Memory B cell (primary cell): ENCODE measurements at regions not wholly inside any gene's neighbourhood (a gene's known extent, or its start where the extent isn't known, plus 50 kb on each side); places are given as distances from the start of the nearest gene placed in this dataset.
"Not testable (repeated sequence)": the region's sequence is repeated elsewhere in the genome, so short reads cannot be mapped to it uniquely, and the experiment has no call there.

Experiments
- ATAC-seq: fragments of 150-1000 bp; cut with Tn5 transposase; 2 replicates; pipeline ENCODE4 v1.10.0; 2021; ENCODE audit warnings: low read depth, mild to moderate bottlenecking, moderate library complexity
- DNase-seq, 2 donors: peaks; one replicate each; pipeline ENCODE4 v3.0.0; 2022; ENCODE audit warnings: low spot score in 2 of 2
- H3K27ac Mint-ChIP-seq: one replicate; pipeline ENCODE4 v1.8.0; 2022; ENCODE audit warnings: mild to moderate bottlenecking, moderate library complexity, mixed read lengths
- H3K27me3 Mint-ChIP-seq: one replicate; pipeline ENCODE4 v1.8.0; 2022; ENCODE audit warnings: mixed read lengths
- H3K36me3 Mint-ChIP-seq: one replicate; pipeline ENCODE4 v1.8.0; 2022; ENCODE audit warnings: mild to moderate bottlenecking, mixed read lengths
- H3K4me1 Mint-ChIP-seq: one replicate; pipeline ENCODE4 v1.8.0; 2022; ENCODE audit warnings: mixed read lengths
- H3K4me3 Mint-ChIP-seq: one replicate; pipeline ENCODE4 v1.8.0; 2022; ENCODE audit warnings: mild to moderate bottlenecking, moderate library complexity, mixed read lengths
- H3K9me3 Mint-ChIP-seq: one replicate; pipeline ENCODE4 v1.8.0; 2022; ENCODE audit warnings: mixed read lengths

GRCh38 chr9:94175669-94176068 lies 83.4 kb upstream of the ZNF169 start:
- no peaks in the 10 kb centered on the region for H3K9me3 Mint-ChIP-seq
- DNase-seq, result no peak
- peak overlapping the region; percentile 73 for H3K27ac Mint-ChIP-seq
- H3K27me3 Mint-ChIP-seq, result no peaks in the 10 kb centered on the region
- H3K4me1 Mint-ChIP-seq, result peaks cover 50% of the 10 kb centered on the region
- peak; percentile 72 for ATAC-seq
- H3K36me3 Mint-ChIP-seq, result peaks cover 20% of the 10 kb centered on the region
- H3K4me3 Mint-ChIP-seq, result peak overlapping the region; percentile 63

- peak overlapping the region; percentile 58 for H3K27ac Mint-ChIP-seq
- H3K9me3 Mint-ChIP-seq, result no peaks in the 10 kb centered on the region
- no peak overlapping the region for H3K4me3 Mint-ChIP-seq
- H3K4me1 Mint-ChIP-seq, result peaks cover 50% of the 10 kb centered on the region
- H3K27me3 Mint-ChIP-seq, result no peaks in the 10 kb centered on the region
- DNase-seq (no peak), ATAC-seq (no peak)
- peaks cover 20% of the 10 kb centered on the region for H3K36me3 Mint-ChIP-seq
Observed at GRCh38 chr9:94176608-94177007, 82.5 kb upstream of the ZNF169 start.

DNA sequence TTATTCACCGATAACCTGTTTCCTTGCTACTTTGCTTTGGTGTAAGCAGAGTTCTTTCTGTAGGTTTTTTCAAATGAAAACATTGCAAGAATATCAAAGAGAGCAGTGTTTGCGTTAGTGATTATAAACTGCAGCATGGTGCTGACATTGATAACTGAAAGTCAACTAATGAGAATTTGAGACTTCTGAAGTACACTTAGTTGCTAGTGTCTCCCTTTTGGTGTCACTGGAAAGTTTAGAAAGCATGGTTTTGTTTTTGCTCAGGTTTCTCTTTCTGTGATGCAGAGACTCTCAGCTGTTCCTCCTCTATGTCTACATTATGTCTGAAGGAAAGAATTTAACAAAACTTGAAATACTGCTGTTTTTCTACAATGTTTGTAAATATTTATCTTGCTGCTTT lies 80.2 kb upstream of the ZNF169 start:
- Mint-ChIP-seq H3K36me3 (peaks cover 22% of the 10 kb centered on the region), H3K27ac (peak overlapping the region; percentile 84), H3K4me1 (peaks cover 46% of the 10 kb centered on the region), H3K27me3 (no peaks in the 10 kb centered on the region), H3K4me3 (no peak overlapping the region), H3K9me3 (no peaks in the 10 kb centered on the region)
- DNase-seq (no peak), ATAC-seq (no peak)

GRCh38 chr9:94181408-94182181 lies 77.5 kb upstream of the ZNF169 start:
- Mint-ChIP-seq H3K27me3 (no peaks in the 10 kb centered on the region), H3K36me3 (peaks cover 19% of the 10 kb centered on the region), H3K4me1 (peaks cover 36% of the 10 kb centered on the region), H3K9me3 (no peaks in the 10 kb centered on the region), H3K27ac (peak overlapping the region; percentile 67), H3K4me3 (no peak overlapping the region)
- DNase-seq (no peak), ATAC-seq (no peak)

DNA sequence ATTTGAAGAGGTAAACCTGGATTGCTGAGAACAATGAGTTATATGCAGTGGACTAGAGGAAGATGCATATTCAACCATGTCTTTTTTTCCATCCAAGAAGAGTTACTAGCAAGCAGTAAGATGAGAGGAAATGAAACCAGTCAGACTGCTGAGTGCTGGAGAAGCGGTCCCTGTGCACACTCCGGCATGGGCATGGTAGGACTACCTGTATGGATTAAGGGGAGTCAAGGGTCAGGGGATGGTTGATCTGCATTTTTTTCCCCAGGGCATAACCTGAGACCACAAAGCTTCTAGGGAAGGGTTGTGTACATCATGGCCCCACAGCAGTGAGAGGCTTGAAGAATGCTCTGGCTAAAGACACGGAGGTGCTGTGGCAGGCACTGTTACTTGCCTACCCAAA lies 76.6 kb upstream of the ZNF169 start:
- Mint-ChIP-seq H3K9me3 (no peaks in the 10 kb centered on the region), H3K36me3 (peaks cover 16% of the 10 kb centered on the region), H3K4me3 (no peak overlapping the region), H3K4me1 (peaks cover 33% of the 10 kb centered on the region), H3K27me3 (no peaks in the 10 kb centered on the region), H3K27ac (peak overlapping the region; percentile 67)
- no peak for DNase-seq
- peak; percentile 73 for ATAC-seq

- H3K27ac Mint-ChIP-seq, result peak overlapping the region; percentile 38
- ATAC-seq (no peak), DNase-seq (no peak)
- peaks cover 21% of the 10 kb centered on the region for H3K36me3 Mint-ChIP-seq
- H3K4me3 Mint-ChIP-seq, result no peak overlapping the region
- peaks cover 33% of the 10 kb centered on the region for H3K4me1 Mint-ChIP-seq
- H3K27me3 Mint-ChIP-seq, result no peaks in the 10 kb centered on the region
- H3K9me3 Mint-ChIP-seq, result peaks cover 3% of the 10 kb centered on the region
Observed at GRCh38 chr9:94183240-94183999, 75.7 kb upstream of the ZNF169 start.

DNA sequence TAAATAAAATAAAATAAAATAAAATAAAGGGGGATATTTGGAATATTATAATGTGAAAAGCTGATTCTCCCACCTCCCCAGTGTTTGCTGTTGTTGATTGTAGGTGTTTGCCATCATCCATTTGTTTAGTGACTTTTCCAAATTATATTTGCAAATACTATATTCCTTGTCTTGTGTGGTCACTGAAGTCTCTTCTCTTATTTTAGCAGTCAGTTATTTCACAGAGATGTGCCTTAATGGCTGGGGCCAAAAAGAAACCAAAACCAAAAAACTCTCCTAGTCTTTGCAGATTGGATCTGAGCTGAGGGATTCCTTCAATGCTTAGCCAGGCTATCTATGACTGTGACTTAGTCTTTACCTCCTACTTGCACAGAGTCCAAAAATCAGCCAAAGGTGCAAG lies 70.9 kb upstream of the ZNF169 start:
- no peaks in the 10 kb centered on the region for H3K27me3 Mint-ChIP-seq
- DNase-seq (no peak), ATAC-seq (no peak)
- H3K36me3 Mint-ChIP-seq, result peaks cover 38% of the 10 kb centered on the region
- no peak overlapping the region for H3K4me3 Mint-ChIP-seq
- no peak overlapping the region for H3K27ac Mint-ChIP-seq
- H3K9me3 Mint-ChIP-seq, result peaks cover 9% of the 10 kb centered on the region
- H3K4me1 Mint-ChIP-seq, result peaks cover 8% of the 10 kb centered on the region

DNA sequence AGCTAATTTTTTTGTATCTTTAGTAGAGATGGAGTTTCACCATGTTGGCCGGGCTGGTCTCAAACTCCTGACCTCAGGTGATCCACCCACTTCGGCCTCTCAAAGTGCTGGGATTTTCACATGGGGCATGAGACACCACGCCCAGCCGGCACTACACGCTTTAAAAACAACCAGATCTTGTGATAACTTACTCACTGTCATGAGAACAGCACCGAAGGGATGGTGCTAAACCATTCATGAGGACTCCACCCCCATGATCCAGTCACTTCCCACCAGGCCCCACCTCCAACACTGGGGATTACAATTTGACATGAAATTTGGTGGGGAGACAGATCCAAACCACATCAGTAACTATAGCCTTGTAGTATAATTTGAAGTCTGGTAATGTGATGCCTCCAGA lies 67.4 kb upstream of the ZNF169 start:
- not testable (repeated sequence) for DNase-seq, H3K4me3 Mint-ChIP-seq, H3K27me3 Mint-ChIP-seq, H3K4me1 Mint-ChIP-seq, H3K27ac Mint-ChIP-seq, ATAC-seq
- Mint-ChIP-seq H3K9me3 (peaks cover 13% of the 10 kb centered on the region), H3K36me3 (peaks cover 52% of the 10 kb centered on the region)

DNA sequence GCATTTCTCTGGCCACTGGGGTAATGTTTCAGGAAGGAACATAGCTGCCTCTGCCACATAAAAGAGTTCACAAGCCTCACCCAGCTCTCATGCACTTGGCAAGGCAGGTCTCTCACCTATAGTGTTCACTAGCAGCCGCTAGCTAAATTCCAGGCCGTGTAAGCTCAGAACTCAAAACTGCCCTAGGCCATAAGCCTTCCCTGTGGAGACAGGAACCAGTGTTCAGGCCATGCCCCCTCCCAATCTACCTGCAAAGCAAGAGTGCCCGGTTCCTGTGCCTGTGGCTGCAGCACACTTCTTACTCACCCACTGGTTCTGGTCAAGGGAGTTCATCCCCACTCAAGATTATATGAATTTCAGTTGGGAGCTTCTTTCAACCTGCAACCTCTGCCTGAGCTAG lies 60.7 kb upstream of the ZNF169 start:
- no peak for ATAC-seq
- Mint-ChIP-seq H3K36me3 (peaks cover 31% of the 10 kb centered on the region), H3K9me3 (peaks cover 4% of the 10 kb centered on the region), H3K27ac (no peak overlapping the region), H3K27me3 (no peaks in the 10 kb centered on the region), H3K4me1 (peaks cover under 1% of the 10 kb centered on the region), H3K4me3 (no peak overlapping the region)
- DNase-seq, result no peak

DNA sequence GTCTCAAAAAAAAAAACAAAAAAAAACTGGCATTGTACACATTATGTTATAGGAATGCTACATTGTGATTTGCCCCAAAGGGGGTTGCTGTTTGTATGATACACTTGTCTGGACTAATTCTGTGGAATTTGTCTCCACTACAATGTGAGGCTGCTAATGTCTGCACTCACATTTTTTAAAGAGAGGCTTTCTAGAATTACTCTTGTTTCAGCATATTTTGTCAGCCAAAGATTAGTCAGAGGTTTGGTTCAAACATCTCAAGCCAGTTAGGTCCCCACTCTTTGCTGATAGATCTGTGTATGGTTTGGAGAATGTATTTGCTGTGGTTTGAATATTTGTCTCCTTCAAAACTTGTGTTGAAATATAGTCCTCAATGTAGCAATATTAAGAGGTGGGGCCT lies 59.3 kb upstream of the ZNF169 start:
- H3K4me3 Mint-ChIP-seq, result no peak overlapping the region
- H3K27me3 Mint-ChIP-seq, result no peaks in the 10 kb centered on the region
- H3K36me3 Mint-ChIP-seq, result peaks cover 27% of the 10 kb centered on the region
- ATAC-seq (no peak), DNase-seq (no peak)
- H3K27ac Mint-ChIP-seq, result no peak overlapping the region
- H3K9me3 Mint-ChIP-seq, result peaks cover 6% of the 10 kb centered on the region
- peaks cover 4% of the 10 kb centered on the region for H3K4me1 Mint-ChIP-seq

GRCh38 chr9:94204174-94204573 lies 54.9 kb upstream of the ZNF169 start:
- ATAC-seq (no peak), DNase-seq (no peak)
- Mint-ChIP-seq H3K27ac (no peak overlapping the region), H3K4me1 (peaks cover 4% of the 10 kb centered on the region), H3K4me3 (no peak overlapping the region), H3K36me3 (peaks cover 15% of the 10 kb centered on the region), H3K27me3 (no peaks in the 10 kb centered on the region), H3K9me3 (peaks cover 6% of the 10 kb centered on the region)

DNA sequence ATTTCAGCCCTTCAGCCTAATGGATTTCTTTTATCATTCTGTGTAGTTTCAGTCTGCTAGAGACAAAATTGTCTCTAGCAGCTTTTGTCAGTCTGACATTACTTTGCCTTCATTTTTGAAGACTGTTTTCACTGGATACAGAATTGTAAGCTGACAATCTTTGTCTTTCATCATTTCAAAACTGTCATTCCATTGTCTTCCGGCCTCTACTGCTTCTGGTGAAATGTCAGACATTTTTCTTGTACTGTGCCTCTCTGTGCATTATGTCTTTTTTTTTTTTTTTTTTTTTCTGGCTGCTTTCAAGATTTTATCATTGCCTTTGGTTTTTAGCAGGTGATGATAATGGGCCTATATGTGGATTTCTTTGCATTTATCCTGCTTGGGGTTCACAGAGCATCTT lies 51.3 kb upstream of the ZNF169 start:
- Mint-ChIP-seq H3K4me3 (no peak overlapping the region), H3K27ac (no peak overlapping the region), H3K4me1 (peaks cover 4% of the 10 kb centered on the region), H3K36me3 (peaks cover 4% of the 10 kb centered on the region), H3K27me3 (no peaks in the 10 kb centered on the region), H3K9me3 (peaks cover 6% of the 10 kb centered on the region)
- DNase-seq (no peak), ATAC-seq (no peak)
